HG02763 (cell line): ENCODE measurements at regions not wholly inside any gene's neighbourhood (a gene's known extent, or its start where the extent isn't known, plus 50 kb on each side); places are given as distances from the start of the nearest gene placed in this dataset.
A peak's percentile ranks its signal among the peaks of the same experiment; 100 is the strongest.
"Not testable (repeated sequence)": the region's sequence is repeated elsewhere in the genome, so short reads cannot be mapped to it uniquely, and the experiment has no call there.

Experiments
- ATAC-seq: cut with Tn5 transposase; IDR thresholded peaks from one replicate; pipeline ENCODE4 v1.9.1; 2021; ENCODE audit warnings: mild to moderate bottlenecking, moderate library complexity; ENCODE audit not compliant: unreplicated experiment

GRCh38 chr7:66456431-66456830 lies 172.2 kb upstream of the KCTD7 start:
- not testable (repeated sequence) for ATAC-seq

GRCh38 chr7:66458991-66459390 lies 169.7 kb upstream of the KCTD7 start:
- ATAC-seq, result not testable (repeated sequence)

DNA sequence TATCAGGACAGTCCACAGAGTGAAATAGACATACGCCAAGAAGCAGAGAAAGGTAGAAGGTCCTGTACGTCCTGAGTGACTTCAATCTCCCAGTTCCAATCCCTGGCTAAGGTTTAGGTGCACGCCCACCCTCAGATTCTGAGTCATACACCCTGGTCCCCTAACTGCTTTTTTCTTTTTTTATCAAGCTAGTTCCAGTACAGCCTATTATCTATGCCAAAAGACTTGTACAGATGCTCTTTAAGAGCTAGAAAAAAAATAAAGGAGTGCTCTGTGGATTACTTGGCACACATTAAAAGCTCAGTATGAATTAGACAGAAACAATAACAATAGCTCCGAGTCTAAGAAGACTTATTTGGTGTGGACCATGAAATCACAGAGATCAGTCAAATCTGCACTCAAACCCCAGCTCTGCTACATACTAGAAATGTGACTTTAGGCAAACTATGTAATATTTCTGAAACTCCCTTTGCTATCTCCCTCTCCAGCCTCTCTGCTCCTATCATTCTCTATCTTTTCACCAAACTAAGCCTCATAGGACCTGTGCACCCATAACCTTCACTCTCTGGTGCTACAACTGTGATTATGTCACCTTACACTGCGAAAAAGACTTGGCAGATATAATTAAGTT lies 168.8 kb upstream of the KCTD7 start:
- not testable (repeated sequence) for ATAC-seq

- no peak for ATAC-seq
Measured at GRCh38 chr7:66460921-66461361, 167.7 kb upstream of the KCTD7 start.

DNA sequence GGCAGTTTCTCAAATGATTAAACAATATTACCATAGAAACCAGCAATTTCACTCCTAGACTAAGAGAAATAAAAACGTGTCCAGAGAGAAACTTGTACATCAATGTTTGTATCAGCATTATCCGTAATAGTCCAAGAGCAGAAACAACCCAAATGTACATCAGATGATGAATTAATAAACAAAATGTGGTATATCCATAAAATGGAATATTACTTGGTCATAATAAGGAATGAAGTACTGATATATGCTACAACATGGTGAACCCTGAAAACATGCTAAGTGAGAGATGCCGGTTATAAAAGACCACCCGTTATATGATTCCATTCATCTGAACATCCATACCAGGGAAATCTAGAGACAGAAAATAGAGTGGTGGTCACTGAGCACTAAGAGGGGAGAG lies 167.3 kb upstream of the KCTD7 start:
- ATAC-seq, result not testable (repeated sequence)

DNA sequence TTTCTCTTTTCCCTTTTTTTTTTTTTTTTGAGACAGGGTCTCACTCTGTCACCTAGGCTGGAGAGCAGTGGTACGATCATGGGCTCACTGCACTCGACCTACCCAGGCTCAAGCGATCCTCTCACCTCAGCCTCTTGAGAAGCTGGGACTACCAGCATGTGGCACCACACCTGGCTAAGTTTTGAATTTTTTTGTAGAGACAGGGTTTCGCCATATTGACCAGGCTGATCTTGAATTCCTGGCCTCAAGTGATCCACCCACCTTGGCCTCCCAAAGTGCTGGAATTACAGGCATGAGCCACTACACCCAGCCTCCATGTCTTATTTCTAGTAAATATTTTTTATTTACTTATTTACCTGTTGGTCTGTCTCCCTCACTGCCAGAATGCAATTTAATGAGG lies 165.8 kb upstream of the KCTD7 start:
- not testable (repeated sequence) for ATAC-seq

DNA sequence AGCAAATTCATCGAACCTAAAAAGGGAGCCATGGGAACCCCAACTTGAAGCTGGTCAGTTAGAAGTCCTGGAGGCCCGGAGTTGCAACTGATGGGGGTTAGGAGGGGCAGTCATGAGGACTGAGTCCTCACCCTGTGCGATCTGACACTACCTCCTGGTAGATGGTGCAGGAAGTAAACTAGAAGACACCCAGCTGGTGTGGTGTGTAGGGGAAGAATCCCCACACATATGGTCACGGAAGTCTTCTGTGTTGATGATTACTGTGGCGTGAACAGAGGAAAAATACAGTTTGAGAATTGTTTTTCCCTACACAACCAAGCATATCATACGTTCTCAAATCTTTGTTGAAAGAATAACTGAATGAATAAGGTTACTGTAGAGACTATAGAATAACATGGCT lies 164.6 kb upstream of the KCTD7 start:
- ATAC-seq, result no peak

GRCh38 chr7:66466081-66466600 lies 162.5 kb upstream of the KCTD7 start:
- no peak for ATAC-seq

- no peak for ATAC-seq
Measured at GRCh38 chr7:66467887-66468286, 160.8 kb upstream of the KCTD7 start.

DNA sequence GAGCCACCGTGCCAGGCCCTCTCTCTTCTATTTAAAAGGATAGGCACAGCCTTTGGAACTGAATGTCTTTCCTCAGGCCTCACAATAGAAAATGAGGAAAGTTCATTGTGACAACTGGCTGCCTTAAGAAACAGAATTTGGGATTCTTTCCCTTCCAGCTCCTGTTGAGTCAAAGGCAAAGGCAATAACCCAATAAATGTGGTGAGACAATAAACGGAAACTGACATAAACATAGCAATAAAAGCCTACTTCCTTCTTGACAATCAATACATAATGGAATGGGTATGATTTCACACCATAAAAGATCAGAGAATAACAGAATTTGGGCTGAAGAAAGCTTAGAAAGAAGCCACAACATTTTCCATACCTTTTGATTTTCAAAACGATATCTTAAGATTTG lies 155.6 kb upstream of the KCTD7 start:
- ATAC-seq, result not testable (repeated sequence)

DNA sequence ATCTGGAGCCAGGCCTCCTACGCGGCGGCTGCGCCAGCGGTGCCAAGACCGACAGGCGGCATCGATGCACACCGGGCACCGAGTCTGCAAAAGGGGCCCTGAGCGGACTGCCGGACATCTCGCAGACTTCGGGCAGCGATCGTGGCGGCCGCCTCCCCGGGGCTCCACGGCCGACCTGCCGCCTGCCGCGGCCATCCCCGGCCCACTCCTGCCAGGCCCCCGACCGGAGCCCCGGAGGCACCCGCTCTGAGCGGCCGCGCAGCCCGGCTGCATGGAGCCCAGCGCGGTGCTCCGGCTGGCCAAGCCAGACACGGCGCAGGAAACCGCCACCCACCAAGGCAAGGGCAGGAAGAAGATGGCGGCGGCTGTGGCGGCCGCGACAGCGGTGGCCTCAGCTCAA lies 154.2 kb upstream of the KCTD7 start:
- ATAC-seq, result no peak

DNA sequence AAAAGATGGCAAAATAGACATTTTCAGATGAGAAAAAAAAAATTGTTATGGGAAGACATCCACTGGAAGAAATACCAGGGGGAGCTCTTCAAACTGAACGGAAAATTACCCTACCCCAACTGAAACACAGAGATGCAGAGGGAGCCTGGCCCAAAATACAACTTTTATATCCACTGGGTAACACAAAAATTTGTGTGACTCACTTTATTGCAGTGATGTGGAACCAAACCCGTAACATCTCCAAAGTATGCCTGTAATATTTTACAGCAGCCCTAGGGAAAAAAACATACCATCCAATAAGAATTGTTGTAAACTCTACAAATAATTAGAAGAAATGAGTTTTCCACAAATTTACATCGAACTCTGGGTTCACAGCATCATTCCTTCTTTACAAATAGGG lies 152.6 kb upstream of the KCTD7 start:
- not testable (repeated sequence) for ATAC-seq

- not testable (repeated sequence) for ATAC-seq
Measured at GRCh38 chr7:66477822-66478397, 150.8 kb upstream of the KCTD7 start.

GRCh38 chr7:66481229-66481628 lies 147.5 kb upstream of the KCTD7 start:
- ATAC-seq, result not testable (repeated sequence)

DNA sequence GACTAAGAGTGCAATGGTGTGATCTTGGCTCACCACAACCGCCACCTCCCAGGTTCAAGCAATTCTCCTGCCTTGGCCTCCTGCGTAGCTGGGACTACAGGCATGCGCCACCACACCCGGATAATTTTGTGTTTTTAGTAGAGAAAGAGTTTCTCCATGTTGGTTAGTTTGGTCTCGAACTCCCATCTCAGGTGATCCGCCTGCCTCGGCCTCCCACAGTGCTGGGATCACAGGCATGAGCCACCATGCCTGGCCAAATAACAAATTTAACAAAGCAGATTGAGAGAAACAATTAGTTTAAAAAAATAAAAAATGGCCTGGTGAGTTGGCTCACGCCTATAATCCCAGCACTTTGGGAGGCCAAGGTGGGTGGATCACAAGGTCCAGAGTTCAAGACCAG lies 139.6 kb upstream of the KCTD7 start:
- ATAC-seq, result not testable (repeated sequence)

- ATAC-seq, result not testable (repeated sequence)
Measured at GRCh38 chr7:66489741-66490140, 138.9 kb upstream of the KCTD7 start.

DNA sequence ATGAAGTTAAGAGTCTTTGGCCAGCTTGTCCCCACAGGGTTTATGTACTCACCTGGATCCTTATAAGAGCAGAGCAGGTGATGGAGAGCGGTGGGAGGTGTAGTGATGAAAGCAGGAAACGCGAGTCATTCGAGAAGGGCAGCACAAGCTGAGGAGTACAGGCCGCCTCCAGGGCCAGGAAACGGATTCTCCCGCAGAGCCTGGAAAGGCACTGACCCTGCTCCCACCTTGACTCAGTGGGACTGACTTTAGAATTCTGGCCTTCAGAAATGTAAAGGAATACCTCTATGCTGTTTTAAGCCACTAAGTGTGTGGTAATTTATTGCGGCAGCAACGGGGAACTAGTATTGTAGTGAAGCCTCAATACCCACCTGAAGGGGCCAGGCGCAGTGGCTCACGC lies 137.7 kb upstream of the KCTD7 start:
- not testable (repeated sequence) for ATAC-seq

- not testable (repeated sequence) for ATAC-seq
Measured at GRCh38 chr7:66492405-66492804, 136.3 kb upstream of the KCTD7 start.

DNA sequence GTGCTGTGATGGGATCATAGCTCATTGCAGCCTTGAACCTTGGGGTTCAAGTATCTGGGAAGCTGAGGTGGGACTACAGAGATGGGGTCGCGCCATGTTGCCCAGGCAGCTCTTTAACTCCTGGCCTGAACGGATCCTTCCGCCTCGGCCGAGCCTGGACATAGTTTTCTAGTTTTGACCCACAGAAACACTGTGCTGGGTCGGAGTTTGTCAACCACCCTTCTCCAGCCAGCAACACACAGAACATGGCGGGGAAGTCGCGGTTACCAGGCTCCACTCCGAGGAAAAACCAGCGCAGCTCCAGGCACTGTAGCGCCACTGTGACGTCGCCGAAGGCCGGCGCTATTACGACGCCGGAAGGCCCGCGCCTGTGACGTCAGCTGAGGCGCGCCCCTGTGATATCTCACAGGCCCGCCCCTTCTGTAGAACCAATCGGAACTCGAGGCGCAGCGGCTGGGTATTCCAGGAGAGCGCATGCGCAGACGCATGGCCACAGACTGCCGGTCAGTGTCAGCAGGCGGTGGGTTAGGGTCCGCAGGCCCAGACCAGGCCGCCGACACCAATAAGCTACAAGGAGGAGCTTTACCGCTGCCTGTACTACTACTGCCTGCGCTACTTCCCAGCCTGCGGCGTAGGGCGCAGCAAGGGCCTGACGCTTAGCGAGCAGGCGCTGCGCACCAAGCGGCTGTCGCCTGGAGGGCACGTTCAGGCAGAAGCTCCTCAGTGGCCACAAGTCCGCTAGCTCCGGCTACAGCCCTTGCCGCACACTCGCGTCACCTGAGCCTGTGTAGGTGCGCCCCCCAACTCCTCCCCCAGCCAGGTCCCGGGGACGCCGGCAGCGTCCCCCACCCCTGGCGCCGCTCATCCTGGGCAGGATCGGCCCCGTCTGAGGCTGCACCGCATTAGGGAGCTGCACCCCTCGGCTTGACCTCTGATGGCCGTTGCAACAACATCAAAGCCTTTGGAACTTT lies 135.2 kb upstream of the KCTD7 start:
- peak; percentile 96 for ATAC-seq

- ATAC-seq, result no peak
Measured at GRCh38 chr7:66497346-66497745, 131.3 kb upstream of the KCTD7 start.

DNA sequence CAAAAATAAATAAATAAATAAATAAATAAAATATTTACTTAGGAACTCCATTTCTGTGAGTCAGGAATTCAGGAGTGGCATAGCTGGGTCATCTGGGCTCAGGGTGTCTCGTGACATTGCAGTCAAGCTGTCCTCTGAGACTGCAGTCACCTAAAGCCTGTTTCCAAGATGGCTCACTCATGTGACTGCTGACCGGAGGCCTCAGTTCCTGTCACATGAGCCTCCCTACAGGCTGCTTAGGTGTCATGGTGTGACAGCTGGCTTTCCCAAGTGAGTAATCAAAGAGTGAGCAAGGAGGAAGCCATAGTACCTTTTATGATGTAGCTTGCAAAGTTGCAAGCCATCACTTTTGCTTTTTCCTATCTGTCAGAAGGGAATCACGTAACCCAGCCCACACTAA lies 128.6 kb upstream of the KCTD7 start:
- ATAC-seq, result no peak
